Suppressor macrophage (primary cell): ENCODE measurements at regions not wholly inside any gene's neighbourhood (a gene's known extent, or its start where the extent isn't known, plus 50 kb on each side); places are given as distances from the start of the nearest gene placed in this dataset.
A peak's percentile ranks its signal among the peaks of the same experiment; 100 is the strongest.
"Not testable (repeated sequence)": the region's sequence is repeated elsewhere in the genome, so short reads cannot be mapped to it uniquely, and the experiment has no call there.

ENCODE experiments used
- DNase-seq, 4 experiments: peaks; one replicate each; pipeline ENCODE4 v3.0.0-alpha.2; 2020 to 2022

GRCh38 chr5:99054972-99055371 is 126.2 kb upstream of the CHD1 start:
- no peak for DNase-seq

- DNase-seq, result no peak
These were observed 117.1 kb upstream of the CHD1 start for GRCh38 chr5:99045871-99046270.

GRCh38 chr5:99043257-99043656 is 114.5 kb upstream of the CHD1 start:
- DNase-seq, result not testable (repeated sequence)

- DNase-seq, result no peak
These were observed 108.9 kb upstream of the CHD1 start for GRCh38 chr5:99037668-99038067.

GRCh38 chr5:99035942-99036341 is 107.1 kb upstream of the CHD1 start:
- DNase-seq, result no peak

GRCh38 chr5:99034336-99034735 is 105.5 kb upstream of the CHD1 start:
- DNase-seq, result peak; percentile 35 to 61 (median 52)

- no peak for DNase-seq
These were observed 104.5 kb upstream of the CHD1 start for GRCh38 chr5:99033014-99033900.

GRCh38 chr5:99032234-99033013 is 103.6 kb upstream of the CHD1 start:
- peak; percentile 69 to 84 (median 78) for DNase-seq

- peak; percentile 29 to 81 (median 52) for DNase-seq
These were observed 102.2 kb upstream of the CHD1 start for GRCh38 chr5:99030906-99031440.

- no peak for DNase-seq
These were observed 100.4 kb upstream of the CHD1 start for GRCh38 chr5:99029172-99029571.

GRCh38 chr5:99028170-99028569 is 99.4 kb upstream of the CHD1 start:
- DNase-seq, result not testable (repeated sequence)

GRCh38 chr5:99025298-99026045 is 96.7 kb upstream of the CHD1 start:
- peak in 3 of 4 experiments; percentile 51 to 62 (median 55) for DNase-seq

- DNase-seq, result peak in 2 of 4 experiments; percentile 33 to 49
These were observed 94.5 kb upstream of the CHD1 start for GRCh38 chr5:99023330-99023729.

- no peak for DNase-seq
These were observed 93.4 kb upstream of the CHD1 start for GRCh38 chr5:99022250-99022649.

GRCh38 chr5:99020698-99021048 is 91.9 kb upstream of the CHD1 start:
- DNase-seq, result no peak

- DNase-seq, result peak in 2 of 4 experiments; percentile 59 to 63
These were observed 91.2 kb upstream of the CHD1 start for GRCh38 chr5:99019812-99020697.

GRCh38 chr5:99019254-99019653 is 90.4 kb upstream of the CHD1 start:
- DNase-seq, result no peak

- no peak for DNase-seq
These were observed 81.5 kb upstream of the CHD1 start for GRCh38 chr5:99010294-99010693.

- peak in 3 of 4 experiments; percentile 34 to 51 (median 48) for DNase-seq
These were observed 79.2 kb upstream of the CHD1 start for GRCh38 chr5:99008009-99008408.

- DNase-seq, result no peak
These were observed 76.7 kb upstream of the CHD1 start for GRCh38 chr5:99005506-99005905.

- peak; percentile 50 to 83 (median 68) for DNase-seq
These were observed 76.2 kb upstream of the CHD1 start for GRCh38 chr5:99004960-99005359.

- peak in 3 of 4 experiments; percentile 18 to 63 (median 59) for DNase-seq
These were observed 72.1 kb upstream of the CHD1 start for GRCh38 chr5:99000876-99001275.
